ENCODE measurements at regions not wholly inside any gene's neighbourhood (a gene's known extent, or its start where the extent isn't known, plus 50 kb on each side); places are given as distances from the start of the nearest gene placed in this dataset.

DNA sequence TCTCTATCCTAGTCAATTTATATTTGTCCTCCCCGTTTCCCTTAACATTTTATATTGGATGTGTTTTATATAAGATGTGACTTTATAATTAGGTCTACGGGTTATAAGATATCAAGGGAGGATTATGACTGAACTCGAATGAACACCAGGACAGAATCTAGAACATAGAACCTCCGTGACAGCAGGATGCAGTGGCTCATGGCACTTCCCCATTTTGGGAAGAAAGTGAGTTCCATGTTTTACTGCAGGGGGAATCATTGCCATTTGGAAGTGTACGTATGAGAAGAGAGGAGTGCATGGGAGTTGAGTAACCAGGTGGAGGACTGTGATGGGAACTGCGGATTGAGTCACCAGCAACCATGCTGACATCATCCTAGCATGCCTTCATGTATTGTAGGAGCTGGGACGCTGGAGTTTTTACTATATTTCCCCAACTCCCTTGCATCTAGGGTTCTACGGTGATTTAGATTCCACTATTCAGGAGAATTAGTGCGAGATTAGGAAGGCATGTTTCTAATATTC, 56.1 kb upstream of the FOXC1 start:
- DNase-seq = peak; percentile 28 to 50 (median 42)

DNA sequence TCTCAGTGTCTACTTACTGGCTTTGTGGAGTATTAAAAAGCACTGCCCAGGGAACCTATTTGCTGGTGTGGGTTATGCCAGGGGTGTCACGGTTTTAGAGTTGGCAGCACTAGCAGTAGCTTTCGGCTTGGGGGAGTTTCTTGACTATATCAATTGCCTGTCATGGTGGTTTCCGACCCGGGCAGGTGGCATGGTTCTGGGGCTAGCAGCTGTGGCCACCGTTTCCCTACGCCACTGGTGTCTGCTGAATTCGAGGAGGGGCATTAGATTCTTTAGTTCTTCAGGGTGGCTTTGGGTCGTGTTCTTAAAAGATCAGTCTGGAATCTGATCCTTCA, 55.6 kb upstream of the FOXC1 start:
- peak in 1 of 3 donors; percentile 9 for DNase-seq

DNA sequence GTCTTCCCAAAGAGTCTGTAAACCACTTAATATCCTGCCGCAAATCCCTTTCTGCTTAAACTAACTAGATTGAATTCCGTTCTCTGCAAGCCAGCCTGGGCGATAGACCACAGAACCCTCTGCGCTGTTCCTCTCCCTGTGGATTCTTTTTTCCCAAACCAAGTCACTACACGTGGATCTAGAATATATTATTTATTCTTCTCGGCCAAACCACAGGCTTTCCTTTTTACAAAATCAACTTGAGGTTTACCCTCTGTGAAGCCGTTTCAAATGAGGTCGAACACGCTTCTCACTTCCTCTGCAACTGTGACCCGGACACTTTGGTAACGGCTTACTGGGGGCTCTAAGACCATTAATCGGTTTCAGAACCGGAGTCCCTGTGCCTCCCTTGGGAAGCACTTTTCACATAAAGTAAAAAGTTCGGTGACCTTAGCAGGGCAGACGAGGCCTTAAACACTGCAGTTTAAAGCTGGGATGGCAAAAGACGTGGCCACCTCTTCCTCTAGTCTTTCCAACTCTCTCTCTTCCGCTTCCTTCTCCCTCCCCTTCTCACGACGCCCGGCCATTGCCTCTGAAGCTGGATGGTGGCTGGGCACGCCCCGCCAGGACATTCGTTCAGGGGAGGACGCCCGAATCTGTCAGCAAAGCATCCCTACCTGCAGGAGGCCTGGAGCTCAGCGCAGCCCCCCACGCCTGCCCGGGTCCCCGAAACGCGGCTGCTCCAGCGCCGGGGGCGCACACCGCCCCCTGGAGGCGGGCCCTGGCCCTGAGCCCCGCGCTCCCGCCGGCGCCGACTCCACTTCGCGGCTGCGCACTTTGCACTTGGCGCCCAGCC, 55.0 kb upstream of the FOXC1 start:
- peak; percentile 65 to 85 (median 69) for DNase-seq

GRCh38 chr6:1558388-1558787, 51.3 kb upstream of the FOXC1 start:
- DNase-seq = peak in 1 of 3 donors; percentile 8

All from suppressor macrophage treated with lipopolysaccharide for 1 hour (primary cell).